Muscle of leg (tissue), 3 donors: ENCODE measurements at regions not wholly inside any gene's neighbourhood (a gene's known extent, or its start where the extent isn't known, plus 50 kb on each side); places are given as distances from the start of the nearest gene placed in this dataset.

Source experiments
- DNase-seq: peaks from one replicate; pipeline ENCODE4 v3.0.0; 2013
- H3K27ac ChIP-seq: one replicate; pipeline ENCODE4 v1.5.1; 2013; ENCODE audit warnings: mild to moderate bottlenecking, low read length, control low read depth
- H3K27me3 ChIP-seq: one replicate; pipeline ENCODE4 v1.6.1; 2013; ENCODE audit warnings: low read length; ENCODE audit not compliant: control insufficient read depth, insufficient read depth
- H3K36me3 ChIP-seq: one replicate; pipeline ENCODE4 v1.6.1; 2013; ENCODE audit warnings: low read length; ENCODE audit not compliant: control insufficient read depth, insufficient read depth
- H3K4me1 ChIP-seq: one replicate; pipeline ENCODE4 v1.6.1; 2013; ENCODE audit warnings: low read length; ENCODE audit not compliant: control insufficient read depth, insufficient read depth
- H3K4me3 ChIP-seq: one replicate; pipeline ENCODE4 v1.5.1; 2013; ENCODE audit warnings: low read length, control low read depth
- H3K9me3 ChIP-seq: replicated peaks from 2 replicates; pipeline ENCODE4 v1.6.1; 2013; ENCODE audit warnings: low read depth, low read length; ENCODE audit not compliant: control insufficient read depth
- WGBS: methylation state at CpG from one replicate; pipeline ENCODE4 v1.1.5; 2013; ENCODE audit warnings: missing lambda C conversion rate; ENCODE audit not compliant: insufficient coverage; 5-methylcytosine and 5-hydroxymethylcytosine counted together

DNA sequence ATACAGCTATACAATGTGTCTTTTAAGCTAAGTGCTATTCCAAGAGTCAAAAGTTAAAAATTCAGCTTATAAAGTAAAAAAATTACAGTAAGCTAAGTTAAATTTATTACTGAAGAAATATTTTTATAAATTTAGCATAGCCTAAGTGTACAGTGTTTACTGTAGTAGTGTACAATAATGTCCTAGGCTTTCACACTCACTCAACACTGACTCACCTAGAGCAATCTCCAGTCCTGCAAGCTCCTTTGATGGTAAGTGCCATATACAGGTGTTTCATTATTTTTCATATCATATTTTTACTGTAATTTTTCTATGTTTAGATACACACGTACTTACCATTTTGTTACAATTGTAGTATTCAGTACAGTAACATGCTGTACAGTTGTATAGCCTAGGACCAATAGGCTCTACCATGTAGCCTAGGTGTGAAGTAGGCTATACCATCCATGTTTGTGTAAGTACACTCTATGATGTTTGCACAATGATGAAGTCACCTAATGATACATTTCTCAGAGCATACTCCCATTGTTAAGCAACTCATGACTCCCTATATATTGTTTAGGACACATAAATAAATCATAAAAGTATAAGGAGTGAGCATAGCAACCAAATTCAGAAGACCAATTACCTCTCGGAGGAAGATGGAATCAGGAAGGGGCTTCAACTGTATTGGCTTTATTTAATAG lies 165.1 kb upstream of the SLC30A5 start:
- WGBS, result no CpG with 5 or more reads among the region's 2 CpGs
- no peak for DNase-seq
- H3K4me3 ChIP-seq, result no peak overlapping the region
- H3K27me3 ChIP-seq, result no peaks in the 10 kb centered on the region
- H3K27ac ChIP-seq, result no peak overlapping the region
- H3K36me3 ChIP-seq, result no peaks in the 10 kb centered on the region
- peaks cover 14% of the 10 kb centered on the region for H3K9me3 ChIP-seq
- H3K4me1 ChIP-seq, result no peaks in the 10 kb centered on the region

DNA sequence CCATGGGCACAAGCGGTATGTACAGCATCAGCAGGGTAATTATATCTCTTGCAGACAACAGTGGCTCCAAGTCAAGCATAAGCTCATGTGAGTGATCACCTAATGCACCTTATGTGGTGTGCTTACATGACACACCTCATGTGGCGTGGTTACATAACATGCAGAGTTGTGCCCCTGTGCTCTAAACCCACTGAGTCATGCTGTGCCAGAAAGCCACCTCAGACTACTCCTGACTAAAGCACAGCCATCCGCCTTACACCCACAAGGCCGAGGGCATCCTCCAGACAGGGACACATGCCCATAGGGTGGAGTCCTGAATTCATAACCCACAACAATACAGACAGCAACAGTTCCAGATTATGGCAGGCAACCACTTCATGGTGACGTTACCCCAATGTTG lies 163.7 kb upstream of the SLC30A5 start:
- H3K27me3 ChIP-seq, result no peaks in the 10 kb centered on the region
- no peaks in the 10 kb centered on the region for H3K36me3 ChIP-seq
- H3K9me3 ChIP-seq, result peaks cover 14% of the 10 kb centered on the region
- no peaks in the 10 kb centered on the region for H3K4me1 ChIP-seq
- no peak overlapping the region for H3K27ac ChIP-seq
- no peak for DNase-seq
- no peak overlapping the region for H3K4me3 ChIP-seq
- WGBS, result 91% methylated on average over 4 of the region's 5 CpGs

DNA sequence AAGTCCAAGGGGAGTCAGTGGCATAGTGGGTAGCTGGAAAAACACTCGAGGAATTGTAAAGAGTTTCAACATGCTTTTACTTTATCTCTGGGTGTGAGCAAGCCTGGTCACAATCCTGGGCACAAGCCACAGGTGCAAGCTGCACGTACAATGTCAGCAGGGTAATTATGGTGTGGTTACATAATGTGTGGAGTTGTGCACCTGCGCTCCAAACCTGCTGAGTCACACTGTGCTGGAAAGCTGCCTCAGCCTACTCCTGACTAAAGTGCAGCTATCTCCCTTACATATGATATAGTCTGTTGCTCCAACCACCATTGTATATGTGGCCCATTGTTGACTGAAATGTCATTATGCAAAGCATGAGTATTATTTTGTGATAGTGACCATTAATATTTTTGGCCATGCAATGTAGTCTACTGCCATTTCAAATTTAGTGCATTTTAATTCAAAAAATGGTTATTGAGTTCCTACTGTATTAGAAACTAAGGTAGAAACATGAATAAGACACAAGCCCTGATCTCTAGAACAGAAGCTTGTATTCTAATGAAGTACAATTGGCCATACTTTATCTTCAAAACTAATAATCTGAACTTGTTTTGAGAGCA lies 160.9 kb upstream of the SLC30A5 start:
- Histone ChIP-seq H3K36me3 (no peaks in the 10 kb centered on the region), H3K9me3 (peaks cover 14% of the 10 kb centered on the region), H3K4me3 (no peak overlapping the region), H3K4me1 (no peaks in the 10 kb centered on the region), H3K27me3 (no peaks in the 10 kb centered on the region), H3K27ac (no peak overlapping the region)
- DNase-seq, result no peak
- WGBS, result 89% methylated on average over 1 of the region's 3 CpGs

DNA sequence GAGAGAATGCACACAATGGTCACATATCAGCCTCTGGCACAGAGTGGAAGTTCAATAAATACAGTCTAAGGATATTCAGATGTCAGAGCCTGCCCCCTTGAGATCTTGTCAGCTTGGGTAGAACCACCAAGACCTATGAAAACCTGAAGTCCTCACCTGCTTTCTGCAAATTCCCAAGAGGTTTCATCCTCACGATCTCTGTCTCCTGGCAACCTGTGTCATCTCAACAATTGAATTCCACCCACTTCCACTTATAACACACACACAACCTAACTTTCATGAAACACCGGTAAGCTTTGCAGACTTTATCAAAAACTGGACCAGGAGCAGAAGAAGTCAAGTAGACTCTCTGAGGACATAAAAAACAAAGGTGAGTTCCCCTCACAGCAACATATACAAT lies 151.6 kb upstream of the SLC30A5 start:
- no peaks in the 10 kb centered on the region for H3K36me3 ChIP-seq
- no peak overlapping the region for H3K4me3 ChIP-seq
- H3K4me1 ChIP-seq, result no peaks in the 10 kb centered on the region
- no peak for DNase-seq
- H3K27ac ChIP-seq, result no peak overlapping the region
- H3K27me3 ChIP-seq, result no peaks in the 10 kb centered on the region
- no peaks in the 10 kb centered on the region for H3K9me3 ChIP-seq
- WGBS, result 83% methylated on average over 2 of the region's 2 CpGs

DNA sequence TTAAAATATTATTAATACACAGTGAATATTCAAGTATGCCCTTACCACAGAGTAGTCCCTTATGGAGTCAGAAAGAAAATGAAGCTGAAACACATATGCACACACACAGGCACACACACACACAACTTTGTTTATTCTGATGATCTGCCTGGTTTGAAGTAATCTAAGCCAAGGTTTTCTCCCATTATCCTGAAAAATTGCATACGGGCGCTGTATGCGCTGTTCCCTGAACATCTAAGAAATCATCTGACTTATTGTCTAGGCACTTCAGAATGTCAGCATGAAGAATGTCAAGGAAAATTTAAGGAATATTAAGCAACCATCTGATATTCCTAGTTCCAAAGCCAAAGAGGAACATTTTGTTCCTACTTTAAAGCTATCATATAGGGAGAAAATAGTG lies 147.1 kb upstream of the SLC30A5 start:
- Histone ChIP-seq H3K27ac (no peak overlapping the region), H3K27me3 (no peaks in the 10 kb centered on the region), H3K9me3 (no peaks in the 10 kb centered on the region), H3K4me1 (peaks cover 5% of the 10 kb centered on the region), H3K4me3 (no peak overlapping the region), H3K36me3 (no peaks in the 10 kb centered on the region)
- DNase-seq, result no peak
- WGBS, result no CpG with 5 or more reads among the region's 3 CpGs

DNA sequence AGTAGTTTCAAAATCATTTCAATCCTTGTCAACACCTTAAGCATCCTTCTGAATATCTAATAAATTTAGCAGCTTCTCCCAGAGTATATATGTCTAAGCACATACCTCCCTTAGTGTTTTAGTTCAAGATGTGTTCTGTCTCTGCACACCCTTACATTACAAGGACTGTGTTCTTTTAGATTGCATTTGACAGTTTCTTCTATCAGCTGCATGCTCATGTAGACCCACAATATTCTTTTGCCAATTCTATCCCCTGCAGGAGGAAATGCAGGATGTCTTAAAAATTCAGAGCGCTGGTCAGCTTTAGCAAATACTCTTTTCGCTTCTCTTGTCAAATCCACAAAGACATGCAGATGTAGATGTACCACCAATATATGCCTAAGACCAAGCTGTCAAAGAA lies 145.8 kb upstream of the SLC30A5 start:
- H3K27me3 ChIP-seq, result no peaks in the 10 kb centered on the region
- H3K4me3 ChIP-seq, result no peak overlapping the region
- no peak for DNase-seq
- no peak overlapping the region for H3K27ac ChIP-seq
- H3K9me3 ChIP-seq, result no peaks in the 10 kb centered on the region
- no peaks in the 10 kb centered on the region for H3K36me3 ChIP-seq
- H3K4me1 ChIP-seq, result peaks cover 5% of the 10 kb centered on the region
- WGBS, result 60% methylated on average over 1 of the region's 2 CpGs

DNA sequence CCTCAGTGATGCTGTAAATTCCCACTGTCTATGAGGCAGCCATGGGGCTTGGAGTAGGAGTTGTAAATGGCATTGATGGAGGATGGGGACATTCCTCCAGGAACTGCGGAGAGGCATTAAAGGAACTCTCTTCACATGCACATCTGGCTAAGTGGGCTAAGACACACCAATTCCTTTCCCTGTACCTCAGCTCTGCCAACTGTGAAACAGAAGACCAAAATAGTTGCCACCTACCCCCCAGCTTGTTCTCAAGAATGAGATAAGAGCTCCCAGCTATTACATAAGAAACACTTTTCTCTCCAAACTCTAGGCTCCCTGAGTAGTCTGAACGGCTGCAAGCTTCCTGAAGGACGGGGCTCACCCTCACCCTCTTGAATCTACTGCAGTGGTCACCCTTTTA lies 144.6 kb upstream of the SLC30A5 start:
- Histone ChIP-seq H3K9me3 (no peaks in the 10 kb centered on the region), H3K4me3 (no peak overlapping the region), H3K36me3 (no peaks in the 10 kb centered on the region), H3K4me1 (peaks cover 10% of the 10 kb centered on the region), H3K27me3 (no peaks in the 10 kb centered on the region), H3K27ac (no peak overlapping the region)
- no peak for DNase-seq
- WGBS, result 76% methylated on average over 2 of the region's 3 CpGs

DNA sequence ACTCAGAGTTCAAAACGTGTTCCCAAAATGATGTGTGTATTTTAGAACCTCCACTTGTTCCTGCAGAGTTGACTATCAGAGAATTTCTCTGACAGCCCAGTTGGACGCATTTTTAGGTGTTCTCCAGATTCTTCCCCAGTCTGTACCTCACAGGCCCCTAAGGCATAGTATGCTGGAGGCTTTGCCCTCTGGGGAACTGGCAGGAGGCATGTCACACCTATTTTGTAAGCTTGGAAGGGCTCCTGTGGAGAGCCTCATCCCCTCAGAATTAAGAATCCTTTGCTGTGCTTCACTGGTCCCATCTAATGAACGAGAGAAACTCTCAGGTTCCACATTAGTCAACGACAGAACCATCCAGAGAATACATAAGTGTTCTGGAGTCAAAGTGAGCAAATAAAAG lies 144.1 kb upstream of the SLC30A5 start:
- H3K27me3 ChIP-seq, result no peaks in the 10 kb centered on the region
- no peak for DNase-seq
- no peak overlapping the region for H3K27ac ChIP-seq
- peaks cover 11% of the 10 kb centered on the region for H3K4me1 ChIP-seq
- no peaks in the 10 kb centered on the region for H3K36me3 ChIP-seq
- H3K4me3 ChIP-seq, result no peak overlapping the region
- WGBS, result 56% methylated on average over 1 of the region's 4 CpGs
- H3K9me3 ChIP-seq, result no peaks in the 10 kb centered on the region

DNA sequence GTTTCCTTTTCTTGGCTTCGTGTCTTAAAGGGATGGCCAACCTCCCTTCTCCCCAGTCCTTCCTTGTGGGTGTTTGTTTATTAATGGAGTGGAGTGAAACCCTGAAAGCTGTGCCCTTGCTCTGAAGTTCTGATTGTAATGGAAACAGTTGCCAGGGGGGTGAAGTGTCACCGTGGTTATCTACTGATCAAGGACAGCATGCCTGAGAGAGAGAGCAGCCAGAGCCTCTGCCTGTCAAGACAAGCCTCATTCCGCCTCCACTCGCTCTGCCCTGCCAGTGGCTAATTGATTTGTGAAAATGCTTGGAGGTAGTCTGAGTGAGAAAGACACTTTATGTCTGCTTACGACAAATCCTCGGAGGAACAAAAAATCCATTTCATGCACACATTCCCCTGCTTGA lies 143.7 kb upstream of the SLC30A5 start:
- H3K4me1 ChIP-seq, result peaks cover 11% of the 10 kb centered on the region
- no peak for DNase-seq
- WGBS, result 0% methylated on average over 1 of the region's 6 CpGs
- no peaks in the 10 kb centered on the region for H3K9me3 ChIP-seq
- H3K4me3 ChIP-seq, result no peak overlapping the region
- H3K27ac ChIP-seq, result no peak overlapping the region
- no peaks in the 10 kb centered on the region for H3K27me3 ChIP-seq
- no peaks in the 10 kb centered on the region for H3K36me3 ChIP-seq

DNA sequence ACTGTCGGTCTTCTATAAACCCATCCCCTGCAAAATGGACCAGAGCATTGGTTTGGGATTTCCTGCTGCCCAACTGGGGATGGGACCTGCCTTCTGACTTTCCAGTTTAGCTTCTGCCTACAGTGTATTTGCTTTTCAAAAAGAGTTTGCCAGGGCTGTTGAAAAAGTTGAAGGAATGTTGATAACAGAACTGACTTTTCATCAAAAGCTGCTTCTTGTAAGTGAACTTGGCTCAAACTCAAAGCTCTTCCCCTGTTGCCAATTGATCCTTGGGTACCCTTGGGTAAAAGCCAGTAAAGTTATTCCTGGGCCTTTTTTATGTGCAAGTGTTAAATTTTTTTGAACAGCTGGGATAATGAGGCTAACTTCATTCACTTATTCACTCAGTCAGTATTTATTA lies 142.9 kb upstream of the SLC30A5 start:
- H3K27ac ChIP-seq, result no peak overlapping the region
- WGBS, result 78% methylated on average over 1 of the region's 1 CpG
- H3K4me1 ChIP-seq, result peaks cover 11% of the 10 kb centered on the region
- DNase-seq, result no peak
- H3K9me3 ChIP-seq, result no peaks in the 10 kb centered on the region
- no peaks in the 10 kb centered on the region for H3K27me3 ChIP-seq
- H3K36me3 ChIP-seq, result no peaks in the 10 kb centered on the region
- no peak overlapping the region for H3K4me3 ChIP-seq
